ENCODE measurements at regions not wholly inside any gene's neighbourhood (a gene's known extent, or its start where the extent isn't known, plus 50 kb on each side); places are given as distances from the start of the nearest gene placed in this dataset.

GRCh38 chr4:101441446-101441845, 94.1 kb upstream of the PPP3CA start:
- no peak for TF ChIP-seq POLR2A (IDR thresholded peaks at IDR 0.05)
- TF ChIP-seq, protein P1, sequence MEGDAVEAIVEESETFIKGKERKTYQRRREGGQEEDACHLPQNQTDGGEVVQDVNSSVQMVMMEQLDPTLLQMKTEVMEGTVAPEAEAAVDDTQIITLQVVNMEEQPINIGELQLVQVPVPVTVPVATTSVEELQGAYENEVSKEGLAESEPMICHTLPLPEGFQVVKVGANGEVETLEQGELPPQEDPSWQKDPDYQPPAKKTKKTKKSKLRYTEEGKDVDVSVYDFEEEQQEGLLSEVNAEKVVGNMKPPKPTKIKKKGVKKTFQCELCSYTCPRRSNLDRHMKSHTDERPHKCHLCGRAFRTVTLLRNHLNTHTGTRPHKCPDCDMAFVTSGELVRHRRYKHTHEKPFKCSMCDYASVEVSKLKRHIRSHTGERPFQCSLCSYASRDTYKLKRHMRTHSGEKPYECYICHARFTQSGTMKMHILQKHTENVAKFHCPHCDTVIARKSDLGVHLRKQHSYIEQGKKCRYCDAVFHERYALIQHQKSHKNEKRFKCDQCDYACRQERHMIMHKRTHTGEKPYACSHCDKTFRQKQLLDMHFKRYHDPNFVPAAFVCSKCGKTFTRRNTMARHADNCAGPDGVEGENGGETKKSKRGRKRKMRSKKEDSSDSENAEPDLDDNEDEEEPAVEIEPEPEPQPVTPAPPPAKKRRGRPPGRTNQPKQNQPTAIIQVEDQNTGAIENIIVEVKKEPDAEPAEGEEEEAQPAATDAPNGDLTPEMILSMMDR (IDR thresholded peaks at IDR 0.05) = no peak
